PC-3 (cell line): ENCODE measurements at regions not wholly inside any gene's neighbourhood (a gene's known extent, or its start where the extent isn't known, plus 50 kb on each side); places are given as distances from the start of the nearest gene placed in this dataset.

ENCODE experiments used
- ATAC-seq: fragments of 200-7000 bp; cut with Tn5 transposase; 2 replicates; pipeline ENCODE4 v1.9.1; 2020; ENCODE audit warnings: mild to moderate bottlenecking, moderate library complexity
- BruUV-seq: library from RNA; stranded (reverse); fragments of 400-500 nt; replicated peaks from 2 replicates; lab custom pipeline; 2021; lab: Mats Ljungman, UMichigan
- CTCF ChIA-PET: fragments of 300-600 bp; sonication (Branson Sonifier 250); formaldehyde crosslinking; loops from one replicate; lab custom pipeline; 2022; ENCODE audit warnings: antibody characterized with exemption; lab: Charles Lee
- POLR2A ChIA-PET: fragments of 300-600 bp; sonication (Branson Sonifier 250); formaldehyde crosslinking; loops from one replicate; lab custom pipeline; 2022; ENCODE audit warnings: antibody characterized with exemption; ENCODE audit not compliant: unreplicated experiment; lab: Charles Lee
- DNase-seq: peaks from one replicate; pipeline ENCODE4 v3.0.0-alpha.2; 2015
- H2AFZ ChIP-seq: fragments of 300-600 bp; sonication (generic); 2 replicates; pipeline ENCODE4 v1.6.0; 2016; ENCODE audit warnings: antibody characterized with exemption, low read length
- H3F3A ChIP-seq: fragments of 300-600 bp; sonication (generic); one replicate; pipeline ENCODE4 v1.6.0; 2017; ENCODE audit warnings: antibody characterized with exemption, low read length, control low read depth, mild to moderate bottlenecking; ENCODE audit not compliant: unreplicated experiment
- H3K27ac ChIP-seq: fragments of 300-600 bp; sonication (generic); 2 replicates; pipeline ENCODE4 v1.5.1; 2016; ENCODE audit warnings: mild to moderate bottlenecking, low read length
- H3K27me3 ChIP-seq: fragments of 300-600 bp; sonication (generic); 2 replicates; pipeline ENCODE4 v1.6.1; 2016; ENCODE audit warnings: low read length, mixed read lengths
- H3K36me3 ChIP-seq: fragments of 300-600 bp; sonication (generic); 2 replicates; pipeline ENCODE4 v1.6.1; 2016; ENCODE audit warnings: low read depth, mixed run types, low read length, mixed read lengths
- H3K4me1 ChIP-seq: fragments of 300-600 bp; sonication (generic); 2 replicates; pipeline ENCODE4 v1.5.1; 2016; ENCODE audit warnings: low read length; ENCODE audit not compliant: insufficient read depth
- H3K4me2 ChIP-seq: fragments of 300-600 bp; sonication (generic); 2 replicates; pipeline ENCODE4 v1.6.0; 2016; ENCODE audit warnings: low read length
- H3K4me3 ChIP-seq: fragments of 300-600 bp; sonication (generic); 2 replicates; pipeline ENCODE4 v1.5.1; 2016; ENCODE audit warnings: mild to moderate bottlenecking, low read length, mixed read lengths
- H3K79me2 ChIP-seq: fragments of 300-600 bp; sonication (generic); 2 replicates; pipeline ENCODE4 v1.6.1; 2017; ENCODE audit warnings: low read length, mixed read lengths
- H3K9ac ChIP-seq: fragments of 300-600 bp; sonication (generic); 2 replicates; pipeline ENCODE4 v1.6.0; 2016; ENCODE audit warnings: mild to moderate bottlenecking, low read length
- H3K9me2 ChIP-seq: fragments of 300-600 bp; sonication (generic); replicated peaks from 2 replicates; pipeline ENCODE4 v1.6.1; 2016; ENCODE audit warnings: mixed run types, low read length, mixed read lengths
- H3K9me3 ChIP-seq: fragments of 300-600 bp; sonication (generic); 2 replicates; pipeline ENCODE4 v1.6.1; 2016; ENCODE audit warnings: low read length, mixed read lengths
- H4K20me1 ChIP-seq: fragments of 300-600 bp; sonication (generic); 2 replicates; pipeline ENCODE4 v1.6.1; 2016; ENCODE audit warnings: low read length, mixed read lengths
- CTCF ChIP-seq: fragments of 300-600 bp; sonication (generic); conservative IDR thresholded peaks from 2 replicates; pipeline ENCODE4 v1.5.1; 2017; ENCODE audit warnings: antibody characterized with exemption, low read depth, mild to moderate bottlenecking, low read length
- EZH2 ChIP-seq: fragments of 300-600 bp; sonication (generic); IDR thresholded peaks from one replicate; pipeline ENCODE4 v1.6.1; 2017; ENCODE audit warnings: antibody characterized with exemption, mild to moderate bottlenecking, low read length; ENCODE audit not compliant: unreplicated experiment
- EZH2phosphoT487 ChIP-seq: fragments of 300-600 bp; sonication (generic); IDR thresholded peaks from 2 replicates; pipeline ENCODE4 v1.6.1; 2018; ENCODE audit warnings: mild to moderate bottlenecking, antibody characterized with exemption, low read length, borderline replicate concordance
- intact Hi-C: fragments of 100-400 bp; cut with micrococcal nuclease; formaldehyde crosslinking; loops from 2 replicates; pipeline ENCODE4 v1.9.0; 2023

GRCh38 chr4:129233691-129234090, 137.7 kb downstream of the C4orf33 start:
- BruUV-seq: no TSS peak
- intact Hi-C loops: no loop called here
- no peak overlapping the region for H3K27ac ChIP-seq
- DNase-seq (no peak), ATAC-seq (no peak)
- H3K36me3 ChIP-seq: no peaks in the 10 kb centered on the region
- H3K9ac ChIP-seq: no peak overlapping the region
- no peaks in the 10 kb centered on the region; the same call in 1 of the 2 replicates for H3K4me1 ChIP-seq
- H3K27me3 ChIP-seq: no peaks in the 10 kb centered on the region
- H3K9me2 ChIP-seq: no peaks in the 10 kb centered on the region
- CTCF ChIA-PET: no interaction called here
- H2AFZ ChIP-seq: no peak overlapping the region
- H4K20me1 ChIP-seq: no peaks in the 10 kb centered on the region
- H3K4me2 ChIP-seq: no peak overlapping the region
- H3K4me3 ChIP-seq: no peak overlapping the region
- POLR2A ChIA-PET: interaction anchor here (0.5 kb wide), 1 partner anchor 605 kb away, joined by 3 read pairs; no protein-coding TSS in a partner anchor
- H3K9me3 ChIP-seq: no peaks in the 10 kb centered on the region
- TF ChIP-seq EZH2 (no peak), CTCF (no peak), EZH2phosphoT487 (no peak)
- no peaks in the 10 kb centered on the region for H3F3A ChIP-seq
- H3K79me2 ChIP-seq: no peaks in the 10 kb centered on the region

- ATAC-seq (no peak), DNase-seq (no peak)
- TF ChIP-seq EZH2phosphoT487: no peak
- no peak for TF ChIP-seq CTCF
- no TSS peak for BruUV-seq
- H3K9me3 ChIP-seq: no peaks in the 10 kb centered on the region
- no peaks in the 10 kb centered on the region; the same call in 1 of the 2 replicates for H3K4me1 ChIP-seq
- intact Hi-C loops: no loop called here
- no peak overlapping the region for H3K4me2 ChIP-seq
- no peaks in the 10 kb centered on the region for H3K9me2 ChIP-seq
- no peaks in the 10 kb centered on the region for H3K79me2 ChIP-seq
- H3K36me3 ChIP-seq: no peaks in the 10 kb centered on the region
- no peaks in the 10 kb centered on the region for H3K27me3 ChIP-seq
- H3K27ac ChIP-seq: no peak overlapping the region
- ChIA-PET CTCF (no interaction called here), POLR2A (no interaction called here)
- no peaks in the 10 kb centered on the region for H3F3A ChIP-seq
- H3K4me3 ChIP-seq: no peak overlapping the region
- no peak overlapping the region for H3K9ac ChIP-seq
- H2AFZ ChIP-seq: no peak overlapping the region
- no peaks in the 10 kb centered on the region for H4K20me1 ChIP-seq
Measured at GRCh38 chr4:129236351-129236750, 140.4 kb downstream of the C4orf33 start.

GRCh38 chr4:129239088-129239487, 143.1 kb downstream of the C4orf33 start:
- no peak overlapping the region for H3K27ac ChIP-seq
- H3K36me3 ChIP-seq: no peaks in the 10 kb centered on the region
- TF ChIP-seq EZH2phosphoT487 (no peak), EZH2 (no peak), CTCF (no peak)

More at GRCh38 chr4:129239088-129239487, 143.1 kb downstream of the C4orf33 start:
- Histone ChIP-seq H4K20me1 (no peaks in the 10 kb centered on the region), H3K9me3 (no peaks in the 10 kb centered on the region), H3K4me1 (no peaks in the 10 kb centered on the region), H3K9ac (no peak overlapping the region), H3K4me2 (no peak overlapping the region), H2AFZ (no peak overlapping the region), H3K27me3 (no peaks in the 10 kb centered on the region), H3F3A (no peaks in the 10 kb centered on the region), H3K4me3 (no peak overlapping the region), H3K9me2 (no peaks in the 10 kb centered on the region), H3K79me2 (no peaks in the 10 kb centered on the region)
- POLR2A ChIA-PET: no interaction called here
- no peak for ATAC-seq
- intact Hi-C loops: no loop called here
- CTCF ChIA-PET: no interaction called here
- BruUV-seq: no TSS peak
- no peak for DNase-seq
